NCI-H446 (cell line): ENCODE measurements at regions not wholly inside any gene's neighbourhood (a gene's known extent, or its start where the extent isn't known, plus 50 kb on each side); places are given as distances from the start of the nearest gene placed in this dataset.

Experiments
- DNase-seq, 2 experiments: peaks; one replicate each; lab custom pipeline; 2025; lab: John Stamatoyannopoulos, UW

GRCh38 chr14:21988413-21988812 is 314.8 kb upstream of the OR4E1 start:
- no peak for DNase-seq

- DNase-seq: peak; percentile 2 to 10
These were observed 314.3 kb upstream of the OR4E1 start for GRCh38 chr14:21987937-21988336.

- no peak for DNase-seq
These were observed 311.5 kb upstream of the OR4E1 start for GRCh38 chr14:21985081-21985480.

GRCh38 chr14:21978999-21979314 is 305.3 kb upstream of the OR4E1 start:
- no peak for DNase-seq

- DNase-seq: peak in 1 of 2 experiments; percentile 32
These were observed 304.8 kb upstream of the OR4E1 start for GRCh38 chr14:21978184-21978998.

- no peak for DNase-seq
These were observed 301.1 kb upstream of the OR4E1 start for GRCh38 chr14:21974741-21975140.

GRCh38 chr14:21965042-21965441 is 291.4 kb upstream of the OR4E1 start:
- DNase-seq: no peak

GRCh38 chr14:21964180-21964579 is 290.6 kb upstream of the OR4E1 start:
- DNase-seq: no peak

GRCh38 chr14:21960636-21961035 is 287.0 kb upstream of the OR4E1 start:
- DNase-seq: no peak

- no peak for DNase-seq
These were observed 268.3 kb upstream of the OR4E1 start for GRCh38 chr14:21941885-21942284.

GRCh38 chr14:21940887-21941856 is 267.6 kb upstream of the OR4E1 start:
- peak in 1 of 2 experiments; percentile 11 for DNase-seq

GRCh38 chr14:21939836-21940235 is 266.2 kb upstream of the OR4E1 start:
- DNase-seq: no peak

GRCh38 chr14:21937996-21938395 is 264.4 kb upstream of the OR4E1 start:
- no peak for DNase-seq

- DNase-seq: no peak
These were observed 260.1 kb upstream of the OR4E1 start for GRCh38 chr14:21933681-21934080.

GRCh38 chr14:21924479-21924878 is 250.9 kb upstream of the OR4E1 start:
- no peak for DNase-seq

- DNase-seq: no peak
These were observed 250.2 kb upstream of the OR4E1 start for GRCh38 chr14:21923820-21924219.

- DNase-seq: no peak
These were observed 247.8 kb upstream of the OR4E1 start for GRCh38 chr14:21921453-21921852.

- peak in 1 of 2 experiments; percentile 30 for DNase-seq
These were observed 244.2 kb upstream of the OR4E1 start for GRCh38 chr14:21917699-21918436.

- no peak for DNase-seq
These were observed 242.2 kb upstream of the OR4E1 start for GRCh38 chr14:21915826-21916225.

GRCh38 chr14:21913759-21914158 is 240.1 kb upstream of the OR4E1 start:
- peak; percentile 50 to 75 for DNase-seq

GRCh38 chr14:21912367-21912766 is 238.7 kb upstream of the OR4E1 start:
- no peak for DNase-seq

GRCh38 chr14:21911877-21912276 is 238.3 kb upstream of the OR4E1 start:
- no peak for DNase-seq
